Osteoblast (primary cell): ENCODE measurements at regions not wholly inside any gene's neighbourhood (a gene's known extent, or its start where the extent isn't known, plus 50 kb on each side); places are given as distances from the start of the nearest gene placed in this dataset.

Experiments used
- DNase-seq: peaks from one replicate; pipeline ENCODE4 v3.0.0; 2011; ENCODE audit warnings: low spot score, mixed read lengths; ENCODE audit not compliant: insufficient read length; ENCODE audit errors: missing footprints
- H2AFZ ChIP-seq: 2 replicates; pipeline ENCODE4 v1.6.0; 2011; ENCODE audit warnings: mild to moderate bottlenecking, low read length
- H3K27ac ChIP-seq: 2 replicates; pipeline ENCODE4 v1.5.1; 2011; ENCODE audit warnings: mild to moderate bottlenecking, low read depth, low read length, moderate library complexity
- H3K27me3 ChIP-seq: 2 replicates; pipeline ENCODE4 v1.6.0; 2012; ENCODE audit warnings: mild to moderate bottlenecking, control low read depth, inconsistent platforms, low read length, moderate library complexity; ENCODE audit not compliant: insufficient read depth
- H3K36me3 ChIP-seq: 2 replicates; pipeline ENCODE4 v1.5.1; 2011; ENCODE audit warnings: mild to moderate bottlenecking, low read length, control low read depth, moderate library complexity; ENCODE audit not compliant: insufficient read depth
- H3K4me1 ChIP-seq: 2 replicates; pipeline ENCODE4 v1.5.1; 2011; ENCODE audit warnings: mild to moderate bottlenecking, low read length, control low read depth, moderate library complexity; ENCODE audit not compliant: insufficient read depth
- H3K4me2 ChIP-seq: 2 replicates; pipeline ENCODE4 v1.6.0; 2011; ENCODE audit warnings: mild to moderate bottlenecking, low read length; ENCODE audit not compliant: insufficient read depth
- H3K4me3 ChIP-seq: fragments of 200-600 bp; sonication (generic); 3 replicates; pipeline ENCODE4 v1.5.1; 2012; ENCODE audit warnings: mild to moderate bottlenecking, low read length, inconsistent platforms; ENCODE audit not compliant: insufficient read depth
- H3K79me2 ChIP-seq: 2 replicates; pipeline ENCODE4 v1.6.0; 2012; ENCODE audit warnings: mild to moderate bottlenecking, low read length, control low read depth, inconsistent platforms; ENCODE audit not compliant: insufficient read depth
- H3K9me3 ChIP-seq: 2 replicates; pipeline ENCODE4 v1.5.1; 2011; ENCODE audit warnings: low read depth, low read length, control low read depth
- H4K20me1 ChIP-seq: 2 replicates; pipeline ENCODE4 v1.6.0; 2012; ENCODE audit warnings: mild to moderate bottlenecking, low read length, control low read depth; ENCODE audit not compliant: insufficient read depth
- TF ChIP-seq, protein P1 (sequence below): IDR thresholded peaks from 2 replicates; pipeline ENCODE4 v1.5.1; 2011; ENCODE audit warnings: mild to moderate bottlenecking, low read depth, low read length, moderate library complexity; ENCODE audit errors: extremely low read depth

DNA sequence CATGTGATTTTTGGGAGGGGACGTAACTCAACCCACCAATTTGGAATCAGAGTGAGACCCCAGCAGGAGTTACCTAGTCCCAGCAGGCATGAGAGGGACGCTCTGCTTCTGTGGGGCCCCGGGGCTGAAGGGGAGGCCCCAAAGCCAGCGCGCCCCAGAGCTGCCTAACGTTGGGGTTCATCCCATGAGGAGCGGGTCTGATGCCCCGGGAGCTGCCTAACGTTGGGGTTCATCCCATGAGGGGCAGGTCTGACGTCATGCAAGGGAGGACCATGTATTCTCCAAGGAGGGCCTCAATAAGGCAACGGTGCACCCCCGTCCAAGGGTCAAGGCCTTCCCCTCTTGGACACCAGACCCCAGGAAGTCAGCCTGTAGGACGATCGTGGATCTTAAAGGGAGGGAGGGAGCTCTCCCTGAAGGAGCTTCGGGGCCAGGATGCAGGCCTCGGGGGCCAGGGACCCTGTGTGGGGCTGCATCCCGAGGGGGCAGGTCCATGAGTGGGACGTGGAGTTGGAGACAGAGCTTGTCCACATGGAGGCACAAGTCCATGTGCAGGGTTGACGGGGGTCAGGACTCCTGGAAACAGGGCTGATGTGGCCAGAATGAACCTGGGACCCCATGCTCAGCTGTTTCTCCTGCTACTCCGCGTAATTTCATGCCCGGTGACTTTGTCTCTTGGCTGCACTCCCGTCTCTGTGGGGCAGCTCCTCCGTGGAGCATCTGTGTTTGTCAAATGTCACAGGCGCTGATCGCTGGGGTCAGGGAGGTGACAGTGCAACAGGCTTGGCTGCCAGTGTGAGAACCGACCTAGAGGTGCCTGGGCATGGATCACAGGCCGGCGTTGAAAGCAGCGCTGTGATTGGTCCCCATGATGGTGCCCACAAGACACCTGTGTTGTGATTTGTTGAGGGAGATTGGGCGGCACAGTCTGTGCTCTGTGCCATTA, 1029.1 kb downstream of the BRD1 start:
- Histone ChIP-seq H3K27me3 (no peaks in the 10 kb centered on the region), H3K36me3 (no peaks in the 10 kb centered on the region), H3K4me1 (no peaks in the 10 kb centered on the region), H3K27ac (no peak overlapping the region), H3K4me3 (no peak overlapping the region), H2AFZ (no peak overlapping the region), H4K20me1 (no peaks in the 10 kb centered on the region), H3K9me3 (no peaks in the 10 kb centered on the region), H3K4me2 (no peak overlapping the region), H3K79me2 (no peaks in the 10 kb centered on the region)
- no peak for DNase-seq
- TF ChIP-seq, protein P1, sequence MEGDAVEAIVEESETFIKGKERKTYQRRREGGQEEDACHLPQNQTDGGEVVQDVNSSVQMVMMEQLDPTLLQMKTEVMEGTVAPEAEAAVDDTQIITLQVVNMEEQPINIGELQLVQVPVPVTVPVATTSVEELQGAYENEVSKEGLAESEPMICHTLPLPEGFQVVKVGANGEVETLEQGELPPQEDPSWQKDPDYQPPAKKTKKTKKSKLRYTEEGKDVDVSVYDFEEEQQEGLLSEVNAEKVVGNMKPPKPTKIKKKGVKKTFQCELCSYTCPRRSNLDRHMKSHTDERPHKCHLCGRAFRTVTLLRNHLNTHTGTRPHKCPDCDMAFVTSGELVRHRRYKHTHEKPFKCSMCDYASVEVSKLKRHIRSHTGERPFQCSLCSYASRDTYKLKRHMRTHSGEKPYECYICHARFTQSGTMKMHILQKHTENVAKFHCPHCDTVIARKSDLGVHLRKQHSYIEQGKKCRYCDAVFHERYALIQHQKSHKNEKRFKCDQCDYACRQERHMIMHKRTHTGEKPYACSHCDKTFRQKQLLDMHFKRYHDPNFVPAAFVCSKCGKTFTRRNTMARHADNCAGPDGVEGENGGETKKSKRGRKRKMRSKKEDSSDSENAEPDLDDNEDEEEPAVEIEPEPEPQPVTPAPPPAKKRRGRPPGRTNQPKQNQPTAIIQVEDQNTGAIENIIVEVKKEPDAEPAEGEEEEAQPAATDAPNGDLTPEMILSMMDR, result no peak

GRCh38 chr22:48797731-48798130, 1029.9 kb downstream of the BRD1 start:
- Histone ChIP-seq H2AFZ (no peak overlapping the region), H4K20me1 (no peaks in the 10 kb centered on the region), H3K27me3 (no peaks in the 10 kb centered on the region), H3K27ac (no peak overlapping the region), H3K4me2 (no peak overlapping the region), H3K36me3 (no peaks in the 10 kb centered on the region), H3K4me1 (no peaks in the 10 kb centered on the region), H3K79me2 (no peaks in the 10 kb centered on the region), H3K4me3 (no peak overlapping the region), H3K9me3 (no peaks in the 10 kb centered on the region)
- TF ChIP-seq, protein P1, result no peak
- no peak for DNase-seq

- TF ChIP-seq, protein P1, result no peak
These were observed 1031.2 kb downstream of the BRD1 start for GRCh38 chr22:48796310-48797015.

DNA sequence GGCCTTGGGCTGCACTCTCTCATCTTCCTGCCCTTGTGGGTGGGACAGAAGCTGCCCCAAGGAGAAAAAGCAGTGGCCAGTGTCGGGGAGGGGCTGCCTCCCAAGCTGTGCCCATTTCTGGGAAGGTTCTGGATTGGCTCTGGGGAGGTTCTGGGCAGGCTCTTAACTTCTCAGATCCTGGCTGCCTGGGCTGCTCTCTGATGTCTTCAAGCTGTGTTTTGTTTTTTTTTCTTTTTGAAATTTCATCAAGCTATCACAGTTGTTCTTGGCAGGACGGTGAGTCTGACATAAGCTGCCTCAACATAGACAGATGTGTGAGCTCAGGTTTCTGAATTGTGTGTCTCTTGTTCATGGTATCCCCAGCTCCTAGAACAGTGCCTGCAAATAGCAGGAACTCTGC, 1032.0 kb downstream of the BRD1 start:
- H3K79me2 ChIP-seq, result no peaks in the 10 kb centered on the region
- no peak overlapping the region for H3K27ac ChIP-seq
- no peaks in the 10 kb centered on the region for H3K4me1 ChIP-seq
- H3K9me3 ChIP-seq, result peaks cover 2% of the 10 kb centered on the region
- H2AFZ ChIP-seq, result no peak overlapping the region
- H3K36me3 ChIP-seq, result no peaks in the 10 kb centered on the region
- no peaks in the 10 kb centered on the region for H4K20me1 ChIP-seq
- H3K4me2 ChIP-seq, result no peak overlapping the region
- TF ChIP-seq, protein P1, result no peak
- H3K4me3 ChIP-seq, result no peak overlapping the region
- no peaks in the 10 kb centered on the region for H3K27me3 ChIP-seq
- DNase-seq, result no peak

More at GRCh38 chr22:48796310-48797015, 1031.2 kb downstream of the BRD1 start:
- no peaks in the 10 kb centered on the region for H3K36me3 ChIP-seq
- no peak overlapping the region for H2AFZ ChIP-seq
- H3K9me3 ChIP-seq, result no peaks in the 10 kb centered on the region
- no peak overlapping the region for H3K27ac ChIP-seq
- H4K20me1 ChIP-seq, result no peaks in the 10 kb centered on the region
- no peak for DNase-seq
- H3K27me3 ChIP-seq, result no peaks in the 10 kb centered on the region
- H3K4me1 ChIP-seq, result no peaks in the 10 kb centered on the region
- H3K4me3 ChIP-seq, result no peak overlapping the region
- no peaks in the 10 kb centered on the region for H3K79me2 ChIP-seq
- H3K4me2 ChIP-seq, result no peak overlapping the region
